GM19043 (cell line): ENCODE measurements at regions not wholly inside any gene's neighbourhood (a gene's known extent, or its start where the extent isn't known, plus 50 kb on each side); places are given as distances from the start of the nearest gene placed in this dataset.
"Not testable (repeated sequence)": the region's sequence is repeated elsewhere in the genome, so short reads cannot be mapped to it uniquely, and the experiment has no call there.

ENCODE experiments used
- ATAC-seq: cut with Tn5 transposase; IDR thresholded peaks from one replicate; pipeline ENCODE4 v1.9.1; 2021; ENCODE audit warnings: low read depth; ENCODE audit not compliant: unreplicated experiment

DNA sequence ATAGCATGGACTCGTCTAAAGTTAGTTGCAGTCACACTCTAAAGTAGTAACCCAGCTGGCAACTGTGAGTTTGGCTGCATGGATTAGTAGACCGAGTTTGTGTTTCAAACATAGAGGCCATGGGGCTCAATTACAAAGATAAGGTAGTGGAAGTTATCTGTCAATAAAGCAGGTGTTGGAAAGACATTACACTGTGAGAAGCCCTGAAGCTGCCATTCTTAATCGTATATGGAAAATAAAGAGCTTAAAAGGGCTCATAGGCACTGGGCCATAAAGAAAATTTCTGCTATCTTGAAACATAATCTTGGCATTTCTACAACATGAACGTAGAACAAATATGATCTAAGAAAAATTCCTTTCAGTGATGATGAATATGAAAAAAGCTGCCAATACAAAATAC, 837.7 kb downstream of the REEP3 start:
- ATAC-seq, result no peak

GRCh38 chr10:64360240-64360639, 839.0 kb downstream of the REEP3 start:
- ATAC-seq, result not testable (repeated sequence)

DNA sequence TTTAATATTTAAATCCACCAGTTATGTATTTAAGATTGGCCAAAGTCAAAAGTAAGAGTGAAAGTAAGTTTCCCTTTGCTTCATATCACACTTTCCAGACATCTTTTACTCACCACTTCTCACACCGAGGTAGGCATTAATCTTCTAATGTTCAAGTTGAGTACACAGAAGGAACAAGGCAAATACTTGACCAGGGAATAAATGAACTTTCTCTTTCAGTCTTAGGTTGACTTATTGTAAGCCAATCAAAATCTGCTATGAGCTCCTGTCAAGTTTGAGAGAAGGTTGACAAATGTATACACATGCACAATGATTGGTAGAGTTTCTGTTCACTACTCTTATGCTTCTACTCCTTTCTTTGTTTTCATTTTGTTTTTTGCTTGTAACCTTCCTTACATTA, 842.5 kb downstream of the REEP3 start:
- ATAC-seq, result no peak

GRCh38 chr10:64365663-64366062, 844.5 kb downstream of the REEP3 start:
- ATAC-seq, result no peak

GRCh38 chr10:64368298-64368697, 847.1 kb downstream of the REEP3 start:
- ATAC-seq, result no peak

DNA sequence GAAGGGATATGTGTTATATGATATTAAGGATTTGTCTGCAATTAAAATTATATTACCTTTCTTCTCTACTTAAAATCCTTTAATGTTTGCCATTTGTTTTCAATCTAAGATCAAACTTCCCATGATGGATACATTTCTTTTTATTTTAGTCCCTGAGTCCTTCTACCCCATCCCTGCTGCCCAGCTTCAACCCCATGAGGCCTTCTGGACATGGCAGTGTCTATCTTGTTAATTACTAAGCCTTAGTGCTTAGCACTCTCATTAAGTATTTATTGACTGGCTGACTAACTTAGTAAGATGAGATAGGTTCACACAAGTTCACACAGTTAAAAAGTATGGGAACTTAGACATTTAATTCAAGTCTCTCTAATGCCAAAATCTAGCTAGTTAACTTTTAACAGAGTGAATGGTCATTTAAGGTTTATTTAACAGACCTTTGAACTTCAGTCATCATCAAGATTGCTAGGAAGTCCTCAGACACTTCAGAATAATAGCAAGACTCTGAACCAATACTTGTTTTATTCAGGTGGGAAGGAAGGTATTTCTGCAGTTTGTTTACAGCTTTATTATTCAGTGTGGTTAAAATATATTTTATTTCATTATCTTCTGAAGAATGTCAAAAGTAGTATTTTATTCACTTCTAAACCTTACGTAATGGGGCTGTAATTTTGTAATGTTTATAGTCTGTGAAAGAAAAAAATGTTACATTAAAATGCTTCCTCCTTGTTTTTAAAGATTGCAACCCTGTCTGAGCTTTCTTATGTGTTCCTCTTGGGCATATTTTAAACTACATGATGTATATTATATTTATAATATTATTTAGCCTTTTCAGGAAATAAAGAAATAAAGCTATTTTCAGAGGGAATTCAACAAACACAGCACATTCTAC, 848.9 kb downstream of the REEP3 start:
- ATAC-seq, result no peak

- no peak for ATAC-seq
These were observed 853.1 kb downstream of the REEP3 start for GRCh38 chr10:64374346-64374745.

DNA sequence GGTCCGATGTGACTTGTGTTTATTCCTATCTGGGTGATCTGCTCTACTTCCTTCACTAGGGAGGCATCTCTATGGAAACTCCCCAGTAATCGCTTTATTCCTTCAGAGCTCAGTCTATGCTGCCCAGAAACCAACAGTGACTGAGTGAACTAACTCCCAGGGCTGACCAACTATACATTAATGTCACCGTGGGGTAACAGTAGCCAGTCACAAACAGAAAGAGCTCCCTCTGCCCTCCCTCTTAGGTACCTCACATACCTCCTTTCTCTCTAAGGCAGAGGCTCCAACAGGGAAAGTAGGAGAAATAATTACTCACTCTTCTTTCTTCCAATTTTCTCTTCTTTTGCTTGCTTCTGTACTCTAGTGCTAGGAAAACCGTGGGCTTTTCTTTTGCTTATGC, 855.0 kb downstream of the REEP3 start:
- no peak for ATAC-seq

- no peak for ATAC-seq
These were observed 858.7 kb downstream of the REEP3 start for GRCh38 chr10:64379898-64380297.

DNA sequence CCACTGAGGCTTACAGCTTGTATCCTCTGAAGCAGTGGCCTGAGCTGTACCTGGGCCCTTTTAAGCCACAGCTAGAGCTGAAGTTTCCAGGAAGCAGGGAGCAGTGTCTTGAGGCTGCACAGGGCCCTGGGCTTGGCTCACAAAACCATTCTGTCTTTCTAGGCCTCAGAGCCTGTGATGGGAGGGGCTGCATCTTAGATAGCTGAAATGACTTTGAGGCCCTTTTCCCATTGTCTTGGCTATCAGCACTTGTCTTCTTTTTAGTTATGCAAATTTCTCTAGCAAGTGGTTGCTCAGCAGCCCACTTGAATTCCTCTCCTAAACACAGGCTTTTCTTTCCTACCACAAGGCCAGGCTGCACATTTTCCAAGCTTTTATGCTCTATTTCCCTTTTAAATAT, 864.2 kb downstream of the REEP3 start:
- no peak for ATAC-seq

DNA sequence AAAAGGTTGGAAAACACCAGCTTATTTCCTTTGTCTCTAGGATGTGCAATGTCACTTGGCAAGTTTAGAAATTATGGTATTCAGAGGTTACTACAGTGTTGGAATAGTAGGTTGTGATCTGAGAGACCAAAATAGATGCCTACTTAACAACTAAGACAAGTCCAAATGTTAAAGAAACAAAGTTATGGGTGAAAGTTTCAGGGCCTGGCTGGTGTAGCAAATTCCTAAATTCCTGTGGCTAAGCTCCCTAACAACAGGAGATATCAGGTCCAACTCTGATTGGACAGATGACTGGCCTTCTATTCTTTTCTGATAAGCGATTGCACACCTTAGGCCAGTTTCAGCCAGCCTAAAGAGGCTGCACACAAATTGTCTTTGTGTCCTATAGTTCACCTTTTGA, 873.5 kb downstream of the REEP3 start:
- ATAC-seq, result no peak

- no peak for ATAC-seq
These were observed 875.0 kb downstream of the REEP3 start for GRCh38 chr10:64396105-64396708.

GRCh38 chr10:64397125-64397524, 875.9 kb downstream of the REEP3 start:
- no peak for ATAC-seq

DNA sequence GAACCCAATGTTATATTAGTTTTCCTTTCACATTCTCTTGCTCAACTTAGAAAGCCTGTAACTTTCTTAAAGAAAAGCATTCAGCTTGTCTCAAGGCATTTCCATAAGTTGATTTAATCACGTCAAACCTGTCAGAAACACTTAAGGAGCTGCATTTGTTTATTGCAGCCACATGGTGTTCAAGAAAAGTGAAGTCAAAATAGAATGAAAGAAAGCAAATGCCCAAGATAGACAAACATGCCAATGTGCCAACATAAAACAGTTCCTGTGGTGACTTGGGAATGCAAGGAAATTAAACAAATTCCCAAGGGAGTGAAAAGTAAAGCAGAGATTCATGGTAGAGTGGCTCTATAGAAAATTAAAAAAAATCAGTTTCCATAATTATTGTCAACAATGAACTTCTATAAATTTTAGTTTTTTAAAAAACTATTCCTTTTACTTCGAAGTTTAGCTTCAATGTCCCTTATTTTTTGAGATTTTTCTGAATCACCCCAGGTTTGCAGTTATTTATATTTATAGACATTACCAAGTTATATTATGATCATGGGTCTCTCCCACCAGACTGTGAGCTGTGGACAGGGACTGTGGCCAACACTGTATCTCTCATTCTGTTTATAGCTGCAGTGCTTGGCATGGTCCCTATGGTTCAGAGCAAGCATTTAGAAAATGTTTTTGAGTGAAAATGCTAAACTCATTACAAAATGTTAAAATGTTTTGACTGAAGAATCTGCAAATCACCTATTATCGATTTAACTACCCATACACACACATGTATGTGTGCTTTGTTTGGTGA, 887.4 kb downstream of the REEP3 start:
- no peak for ATAC-seq

DNA sequence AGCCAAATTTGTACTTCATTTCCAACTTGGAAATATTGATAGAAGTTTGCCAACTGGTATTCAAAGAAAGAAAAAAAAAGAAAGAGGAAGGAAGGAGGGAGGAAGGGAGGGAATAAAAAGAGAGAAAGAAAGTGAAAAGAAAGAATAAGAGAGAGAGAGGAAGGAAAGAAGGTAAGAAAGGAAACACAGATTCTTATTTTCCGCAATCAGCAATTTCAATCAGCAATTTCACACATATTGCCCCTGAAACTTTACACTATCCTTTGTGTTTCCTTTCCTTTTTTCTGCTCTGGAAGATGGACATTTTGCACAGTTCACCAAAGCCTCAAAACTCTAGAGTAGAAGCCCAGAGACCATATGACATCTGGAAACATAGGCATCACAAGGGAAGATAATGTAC, 888.1 kb downstream of the REEP3 start:
- no peak for ATAC-seq

DNA sequence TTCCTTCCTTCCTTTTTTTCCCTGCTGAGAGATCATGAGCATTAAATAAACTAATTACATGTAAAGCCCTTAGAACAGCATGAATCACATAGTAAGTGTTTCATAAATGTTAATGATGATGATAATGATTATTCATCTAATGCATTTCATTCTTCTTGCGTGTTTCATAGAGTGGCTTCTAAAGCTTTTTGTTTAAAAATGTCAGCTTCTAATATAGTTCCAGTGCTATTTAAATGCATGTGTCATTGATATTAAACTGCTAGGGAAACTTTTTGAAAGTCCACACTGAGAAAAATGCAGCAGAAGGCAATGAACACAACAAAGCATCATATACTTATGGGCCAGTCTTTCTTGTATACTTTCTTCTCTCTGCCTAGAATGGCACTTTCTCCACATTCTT, 894.8 kb downstream of the REEP3 start:
- ATAC-seq, result no peak

DNA sequence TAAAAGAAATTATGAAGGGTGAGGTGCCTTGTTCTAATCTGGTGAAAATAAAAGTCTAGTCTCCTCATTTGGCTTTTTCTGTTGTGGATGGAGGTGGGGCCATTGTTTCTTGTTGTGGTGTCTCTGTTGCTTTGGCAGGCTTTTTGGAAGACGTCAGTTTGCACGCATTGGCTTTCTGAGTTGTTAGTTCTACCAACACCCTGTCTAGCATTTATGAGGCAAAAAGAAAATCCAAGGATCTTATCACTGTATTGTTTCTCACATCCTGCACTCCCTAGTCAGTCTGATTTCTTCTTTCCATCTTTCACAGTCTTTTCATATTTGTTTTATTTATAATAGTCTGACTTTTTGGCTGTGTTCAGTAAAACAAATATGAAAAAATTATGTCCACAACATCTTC, 898.3 kb downstream of the REEP3 start:
- ATAC-seq, result no peak

GRCh38 chr10:64426745-64427144, 905.5 kb downstream of the REEP3 start:
- ATAC-seq, result no peak

DNA sequence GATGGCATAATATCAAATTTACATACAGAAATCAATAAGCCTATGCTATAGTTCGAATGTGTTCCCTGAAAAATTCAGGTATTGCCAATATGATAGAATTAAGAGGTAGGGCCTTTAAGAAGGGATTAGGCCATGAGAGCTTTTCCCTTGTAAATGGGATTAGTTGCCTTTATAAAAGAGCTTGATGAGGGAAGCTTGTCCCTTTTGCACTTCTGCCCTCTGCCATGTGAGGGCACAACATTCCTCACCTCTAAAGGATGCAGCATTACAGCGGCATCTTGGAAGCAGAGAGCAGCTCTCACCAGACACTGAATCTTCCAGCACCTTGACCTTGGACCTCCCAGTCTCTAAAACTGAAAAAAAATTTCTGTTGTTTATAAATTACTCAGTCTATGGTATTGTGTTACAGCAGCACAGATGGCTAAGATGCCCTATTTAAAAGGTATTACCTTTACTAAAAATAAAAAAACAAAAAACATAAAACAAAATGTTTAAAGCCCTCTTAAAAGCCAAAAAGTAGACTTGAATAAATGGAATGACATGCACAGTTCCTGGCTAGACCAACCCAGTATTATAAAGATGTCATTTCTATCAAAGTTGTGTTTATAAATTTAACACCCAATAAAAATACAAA, 909.6 kb downstream of the REEP3 start:
- ATAC-seq, result no peak

DNA sequence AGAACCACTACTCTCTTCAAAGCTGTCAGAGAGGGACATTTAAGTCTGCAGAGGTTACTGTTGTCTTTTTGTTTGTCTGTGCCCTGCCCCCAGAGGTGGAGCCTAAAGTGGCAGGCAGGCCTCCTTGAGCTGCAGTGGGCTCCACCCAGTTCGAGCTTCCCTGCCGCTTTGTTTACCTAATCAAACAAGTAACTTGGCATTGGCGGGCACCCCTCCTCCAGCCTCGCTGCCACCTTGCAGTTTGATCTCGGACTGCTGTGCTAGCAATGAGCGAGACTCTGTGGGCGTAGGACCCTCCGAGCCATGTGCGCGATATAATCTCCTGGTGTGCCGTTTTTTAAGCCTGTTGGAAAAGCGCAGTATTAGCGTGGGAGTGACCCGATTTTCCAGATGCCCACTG, 920.7 kb downstream of the REEP3 start:
- not testable (repeated sequence) for ATAC-seq

DNA sequence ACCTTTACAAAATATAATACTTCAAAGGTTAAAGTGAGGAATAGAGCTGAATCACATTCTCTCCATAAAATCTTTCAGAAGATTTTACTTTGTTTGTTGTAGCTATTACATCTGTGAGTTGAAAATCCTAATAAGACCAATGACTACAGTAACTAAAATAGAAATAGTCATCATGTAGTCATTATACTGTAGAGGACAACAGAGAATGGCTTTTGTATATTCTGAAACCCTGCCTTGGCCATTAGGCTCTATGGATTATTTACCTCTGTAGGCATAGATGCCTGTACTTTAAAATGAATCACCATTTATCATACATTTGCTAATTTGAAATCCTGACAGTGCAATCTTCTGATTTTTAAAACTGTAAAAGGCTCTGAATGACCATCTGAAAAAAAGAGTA, 923.0 kb downstream of the REEP3 start:
- ATAC-seq, result no peak
